ENCODE measurements at regions not wholly inside any gene's neighbourhood (a gene's known extent, or its start where the extent isn't known, plus 50 kb on each side); places are given as distances from the start of the nearest gene placed in this dataset.

GRCh38 chr9:86585422-86586143 is 231.4 kb upstream of the TUT7 start:
- no peaks in the 10 kb centered on the region for H3K4me1 ChIP-seq (ENCODE audit: control insufficient read depth in 2 of 2, insufficient read depth in 2 of 2, low read length in 2 of 2)
- H3K27ac ChIP-seq (ENCODE audit: low read depth, low read length): no peak overlapping the region
- CTCF ChIA-PET: no interaction called here
- DNase-seq: no peak
- Mint-ChIP-seq H3K4me3 (peak overlapping the region in 1 of 10 donors; percentile 39), H3K36me3 (no peaks in the 10 kb centered on the region), H3K4me1 (peaks cover 0 to 4% (median 0%) of the 10 kb centered on the region in 7 donors), H3K9me3 (peaks cover 0 to 4% (median 0%) of the 10 kb centered on the region in 11 donors), H3K27ac (peak overlapping the region in 1 of 9 donors; percentile 32), H3K27me3 (peaks cover 0 to 13% (median 5%) of the 10 kb centered on the region in 5 donors)
- no peaks in the 10 kb centered on the region for H3K36me3 ChIP-seq (ENCODE audit: control insufficient read depth in 2 of 3, insufficient read depth in 3 of 3, low read length in 3 of 3)
- no peaks in the 10 kb centered on the region for H3K9me3 ChIP-seq (ENCODE audit: control insufficient read depth in 2 of 3, low read length in 3 of 3)
- no peaks in the 10 kb centered on the region for H3K27me3 ChIP-seq (ENCODE audit: control insufficient read depth in 2 of 2, insufficient read depth in 2 of 2, low read length in 2 of 2)
- intact Hi-C loops (cut with micrococcal nuclease): no loop called here
- POLR2A ChIA-PET: no interaction called here
- no peak for ATAC-seq
- no peak overlapping the region for H3K4me3 ChIP-seq (ENCODE audit: low read length)

GRCh38 chr9:86580688-86581087 is 226.5 kb upstream of the TUT7 start:
- Histone ChIP-seq H3K36me3 (ENCODE audit: control insufficient read depth in 2 of 3, insufficient read depth in 3 of 3, low read length in 3 of 3) (no peaks in the 10 kb centered on the region), H3K9me3 (ENCODE audit: control insufficient read depth in 2 of 3, low read length in 3 of 3) (no peaks in the 10 kb centered on the region), H3K4me1 (ENCODE audit: control insufficient read depth in 2 of 2, insufficient read depth in 2 of 2, low read length in 2 of 2) (no peaks in the 10 kb centered on the region), H3K4me3 (ENCODE audit: low read length) (no peak overlapping the region), H3K27me3 (ENCODE audit: control insufficient read depth in 2 of 2, insufficient read depth in 2 of 2, low read length in 2 of 2) (no peaks in the 10 kb centered on the region), H3K27ac (ENCODE audit: low read depth, low read length) (no peak overlapping the region)
- H3K27ac Mint-ChIP-seq: no peak overlapping the region
- ATAC-seq (no peak), DNase-seq (no peak)
- H3K36me3 Mint-ChIP-seq: no peaks in the 10 kb centered on the region
- intact Hi-C loops (cut with micrococcal nuclease): no loop called here
- peaks cover 0 to 3% (median 0%) of the 10 kb centered on the region in 7 donors for H3K4me1 Mint-ChIP-seq
- CTCF ChIA-PET: no interaction called here
- peaks cover 0 to 8% (median 0%) of the 10 kb centered on the region in 11 donors for H3K9me3 Mint-ChIP-seq
- peaks cover 3 to 13% (median 9%) of the 10 kb centered on the region in 5 donors for H3K27me3 Mint-ChIP-seq
- no peak overlapping the region for H3K4me3 Mint-ChIP-seq
- POLR2A ChIA-PET: no interaction called here

- Histone ChIP-seq H3K27me3 (ENCODE audit: control insufficient read depth in 2 of 2, insufficient read depth in 2 of 2, low read length in 2 of 2) (no peaks in the 10 kb centered on the region), H3K36me3 (ENCODE audit: control insufficient read depth in 2 of 3, insufficient read depth in 3 of 3, low read length in 3 of 3) (no peaks in the 10 kb centered on the region), H3K4me3 (ENCODE audit: low read length) (no peak overlapping the region), H3K27ac (ENCODE audit: low read depth, low read length) (no peak overlapping the region), H3K9me3 (ENCODE audit: control insufficient read depth in 2 of 3, low read length in 3 of 3) (no peaks in the 10 kb centered on the region), H3K4me1 (ENCODE audit: control insufficient read depth in 2 of 2, insufficient read depth in 2 of 2, low read length in 2 of 2) (no peaks in the 10 kb centered on the region)
- DNase-seq (no peak), ATAC-seq (no peak)
- POLR2A ChIA-PET: interaction anchor here (0.5 kb wide), 1 partner anchor 16 kb away, joined by 3 read pairs; no protein-coding TSS in a partner anchor
- H3K27ac Mint-ChIP-seq: no peak overlapping the region
- H3K27me3 Mint-ChIP-seq: peaks cover 6 to 24% (median 19%) of the 10 kb centered on the region in 5 donors
- no peaks in the 10 kb centered on the region for H3K4me1 Mint-ChIP-seq
- H3K9me3 Mint-ChIP-seq: peaks cover 0 to 8% (median 0%) of the 10 kb centered on the region in 11 donors
- H3K4me3 Mint-ChIP-seq: no peak overlapping the region
- no peaks in the 10 kb centered on the region for H3K36me3 Mint-ChIP-seq
- CTCF ChIA-PET: no interaction called here
- intact Hi-C loops (cut with micrococcal nuclease): no loop called here
Observed at GRCh38 chr9:86578722-86579121, 224.5 kb upstream of the TUT7 start.

- Mint-ChIP-seq H3K27ac (no peak overlapping the region), H3K36me3 (no peaks in the 10 kb centered on the region), H3K27me3 (peaks cover 7 to 24% (median 19%) of the 10 kb centered on the region in 5 donors), H3K4me3 (no peak overlapping the region), H3K9me3 (peaks cover 0 to 8% (median 0%) of the 10 kb centered on the region in 11 donors), H3K4me1 (no peaks in the 10 kb centered on the region)
- ChIA-PET CTCF (no interaction called here), POLR2A (no interaction called here)
- Histone ChIP-seq H3K27ac (ENCODE audit: low read depth, low read length) (no peak overlapping the region), H3K4me3 (ENCODE audit: low read length) (no peak overlapping the region), H3K36me3 (ENCODE audit: control insufficient read depth in 2 of 3, insufficient read depth in 3 of 3, low read length in 3 of 3) (no peaks in the 10 kb centered on the region), H3K27me3 (ENCODE audit: control insufficient read depth in 2 of 2, insufficient read depth in 2 of 2, low read length in 2 of 2) (no peaks in the 10 kb centered on the region), H3K4me1 (ENCODE audit: control insufficient read depth in 2 of 2, insufficient read depth in 2 of 2, low read length in 2 of 2) (no peaks in the 10 kb centered on the region), H3K9me3 (ENCODE audit: control insufficient read depth in 2 of 3, low read length in 3 of 3) (no peaks in the 10 kb centered on the region)
- intact Hi-C loops (cut with micrococcal nuclease): no loop called here
- ATAC-seq (no peak), DNase-seq (no peak)
Observed at GRCh38 chr9:86577420-86578333, 223.5 kb upstream of the TUT7 start.

GRCh38 chr9:86575825-86576525 is 221.8 kb upstream of the TUT7 start:
- ChIA-PET POLR2A (no interaction called here), CTCF (no interaction called here)
- Histone ChIP-seq H3K27ac (ENCODE audit: low read depth, low read length) (no peak overlapping the region), H3K36me3 (ENCODE audit: control insufficient read depth in 2 of 3, insufficient read depth in 3 of 3, low read length in 3 of 3) (no peaks in the 10 kb centered on the region), H3K4me3 (ENCODE audit: low read length) (no peak overlapping the region), H3K4me1 (ENCODE audit: control insufficient read depth in 2 of 2, insufficient read depth in 2 of 2, low read length in 2 of 2) (no peaks in the 10 kb centered on the region), H3K9me3 (ENCODE audit: control insufficient read depth in 2 of 3, low read length in 3 of 3) (no peaks in the 10 kb centered on the region), H3K27me3 (ENCODE audit: control insufficient read depth in 2 of 2, insufficient read depth in 2 of 2, low read length in 2 of 2) (no peaks in the 10 kb centered on the region)
- Mint-ChIP-seq H3K36me3 (no peaks in the 10 kb centered on the region), H3K4me1 (no peaks in the 10 kb centered on the region), H3K9me3 (peaks cover 0 to 8% (median 0%) of the 10 kb centered on the region in 11 donors), H3K4me3 (no peak overlapping the region), H3K27ac (no peak overlapping the region), H3K27me3 (peaks cover 4 to 25% (median 16%) of the 10 kb centered on the region in 5 donors)
- ATAC-seq: no peak
- no peak for DNase-seq
- intact Hi-C loops (cut with micrococcal nuclease): no loop called here

GRCh38 chr9:86575137-86575536 is 220.9 kb upstream of the TUT7 start:
- DNase-seq (no peak), ATAC-seq (no peak)
- no peak overlapping the region for H3K4me3 Mint-ChIP-seq
- H3K36me3 Mint-ChIP-seq: no peaks in the 10 kb centered on the region
- no peak overlapping the region for H3K4me3 ChIP-seq (ENCODE audit: low read length)
- H3K27me3 Mint-ChIP-seq: peaks cover 4 to 26% (median 16%) of the 10 kb centered on the region in 5 donors
- H3K9me3 ChIP-seq (ENCODE audit: control insufficient read depth in 2 of 3, low read length in 3 of 3): no peaks in the 10 kb centered on the region
- H3K27me3 ChIP-seq (ENCODE audit: control insufficient read depth in 2 of 2, insufficient read depth in 2 of 2, low read length in 2 of 2): no peaks in the 10 kb centered on the region
- peaks cover 0 to 8% (median 0%) of the 10 kb centered on the region in 11 donors for H3K9me3 Mint-ChIP-seq
- no peaks in the 10 kb centered on the region for H3K4me1 Mint-ChIP-seq
- POLR2A ChIA-PET: no interaction called here
- CTCF ChIA-PET: no interaction called here
- H3K27ac Mint-ChIP-seq: no peak overlapping the region
- H3K4me1 ChIP-seq (ENCODE audit: control insufficient read depth in 2 of 2, insufficient read depth in 2 of 2, low read length in 2 of 2): no peaks in the 10 kb centered on the region
- no peaks in the 10 kb centered on the region for H3K36me3 ChIP-seq (ENCODE audit: control insufficient read depth in 2 of 3, insufficient read depth in 3 of 3, low read length in 3 of 3)
- intact Hi-C loops (cut with micrococcal nuclease): no loop called here
- no peak overlapping the region for H3K27ac ChIP-seq (ENCODE audit: low read depth, low read length)
